ENCODE measurements at regions not wholly inside any gene's neighbourhood (a gene's known extent, or its start where the extent isn't known, plus 50 kb on each side); places are given as distances from the start of the nearest gene placed in this dataset.

DNA sequence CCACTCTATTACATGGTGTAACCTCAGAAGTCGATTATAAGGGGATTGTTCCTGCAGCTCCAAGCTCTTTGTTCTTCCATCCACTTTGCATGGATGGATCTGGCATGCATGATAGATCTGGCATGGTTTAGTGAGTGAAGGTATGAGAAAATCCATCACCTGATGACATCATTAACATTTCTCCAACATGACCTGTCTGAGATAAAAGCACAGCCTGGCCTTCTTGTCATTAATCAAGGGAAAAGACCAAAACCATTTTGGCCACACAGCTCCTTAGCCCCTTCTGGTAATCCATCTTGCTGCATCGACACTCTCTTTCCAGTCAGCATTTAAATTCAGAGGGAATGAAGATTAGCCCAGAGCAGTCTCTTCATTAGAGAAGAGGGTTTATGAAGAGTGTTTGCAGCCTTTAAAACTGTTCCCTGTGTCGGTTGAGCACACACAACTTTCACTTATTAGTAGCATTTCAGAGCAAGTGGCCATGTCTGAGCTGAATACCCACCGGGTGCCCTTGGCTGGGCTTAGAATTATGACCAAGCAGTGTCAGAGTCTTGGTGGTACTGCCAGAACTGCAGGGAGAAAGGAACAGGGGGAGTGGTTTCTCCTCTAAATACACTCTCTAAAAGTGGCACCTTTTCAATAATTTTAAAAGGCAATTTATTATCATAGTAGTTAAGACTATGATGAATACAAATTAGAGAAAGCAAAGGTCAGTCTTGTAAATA lies 246.0 kb downstream of the HAPSTR1 start:
- no peaks in the 10 kb centered on the region for H3K9me3 ChIP-seq (ENCODE audit: control insufficient read depth, insufficient read depth, low read length)
- H3K4me3 ChIP-seq (ENCODE audit: low read length): no peak overlapping the region
- H3K27me3 ChIP-seq (ENCODE audit: control insufficient read depth, low read length): no peaks in the 10 kb centered on the region
- no peak overlapping the region for H3K27ac ChIP-seq (ENCODE audit: low read depth, low read length)
- H3F3A ChIP-seq (ENCODE audit: control insufficient read depth, insufficient read depth): no peaks in the 10 kb centered on the region
- H3K9me2 ChIP-seq (replicated peaks; ENCODE audit: control insufficient read depth, low read length): no peaks in the 10 kb centered on the region
- no peak for TF ChIP-seq EZH2phosphoT487 (IDR thresholded peaks at IDR 0.05; ENCODE audit: borderline replicate concordance, low read length)
- TF ChIP-seq, protein P1, sequence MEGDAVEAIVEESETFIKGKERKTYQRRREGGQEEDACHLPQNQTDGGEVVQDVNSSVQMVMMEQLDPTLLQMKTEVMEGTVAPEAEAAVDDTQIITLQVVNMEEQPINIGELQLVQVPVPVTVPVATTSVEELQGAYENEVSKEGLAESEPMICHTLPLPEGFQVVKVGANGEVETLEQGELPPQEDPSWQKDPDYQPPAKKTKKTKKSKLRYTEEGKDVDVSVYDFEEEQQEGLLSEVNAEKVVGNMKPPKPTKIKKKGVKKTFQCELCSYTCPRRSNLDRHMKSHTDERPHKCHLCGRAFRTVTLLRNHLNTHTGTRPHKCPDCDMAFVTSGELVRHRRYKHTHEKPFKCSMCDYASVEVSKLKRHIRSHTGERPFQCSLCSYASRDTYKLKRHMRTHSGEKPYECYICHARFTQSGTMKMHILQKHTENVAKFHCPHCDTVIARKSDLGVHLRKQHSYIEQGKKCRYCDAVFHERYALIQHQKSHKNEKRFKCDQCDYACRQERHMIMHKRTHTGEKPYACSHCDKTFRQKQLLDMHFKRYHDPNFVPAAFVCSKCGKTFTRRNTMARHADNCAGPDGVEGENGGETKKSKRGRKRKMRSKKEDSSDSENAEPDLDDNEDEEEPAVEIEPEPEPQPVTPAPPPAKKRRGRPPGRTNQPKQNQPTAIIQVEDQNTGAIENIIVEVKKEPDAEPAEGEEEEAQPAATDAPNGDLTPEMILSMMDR (IDR thresholded peaks at IDR 0.05; ENCODE audit: low read depth, low read length, poor library complexity, severe bottlenecking): no peak
- H4K20me1 ChIP-seq (ENCODE audit: control insufficient read depth, insufficient read depth, low read depth, low read length): no peaks in the 10 kb centered on the region
- no peaks in the 10 kb centered on the region for H3K4me1 ChIP-seq (ENCODE audit: control insufficient read depth, low read length)
- no peak overlapping the region for H3K4me2 ChIP-seq (ENCODE audit: low read length)
- H3K79me2 ChIP-seq (ENCODE audit: control insufficient read depth, low read length): no peaks in the 10 kb centered on the region
- H3K36me3 ChIP-seq (ENCODE audit: control insufficient read depth, low read length): no peaks in the 10 kb centered on the region

DNA sequence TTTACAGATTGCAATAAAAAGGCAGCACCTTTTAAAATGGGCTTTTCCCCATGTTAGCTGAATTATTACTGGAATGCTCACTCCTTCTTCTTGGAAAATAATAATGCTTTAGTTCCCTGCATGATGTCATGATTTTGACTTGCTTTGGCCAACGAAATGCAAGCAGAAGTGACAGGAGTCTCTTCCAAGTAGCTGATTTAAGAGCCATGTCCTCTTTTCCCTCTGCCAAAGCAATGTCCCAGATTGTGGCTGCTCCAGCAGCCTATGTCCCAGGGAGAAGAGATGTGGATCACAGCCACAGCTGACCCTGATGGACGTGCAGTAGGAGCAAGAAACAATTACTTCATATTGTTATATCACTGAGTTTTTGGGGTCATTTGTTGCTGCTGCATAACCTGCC lies 246.6 kb downstream of the HAPSTR1 start:
- TF ChIP-seq, protein P1 (IDR thresholded peaks at IDR 0.05; ENCODE audit: low read depth, low read length, poor library complexity, severe bottlenecking): no peak
- no peak for TF ChIP-seq EZH2phosphoT487 (IDR thresholded peaks at IDR 0.05; ENCODE audit: borderline replicate concordance, low read length)

DNA sequence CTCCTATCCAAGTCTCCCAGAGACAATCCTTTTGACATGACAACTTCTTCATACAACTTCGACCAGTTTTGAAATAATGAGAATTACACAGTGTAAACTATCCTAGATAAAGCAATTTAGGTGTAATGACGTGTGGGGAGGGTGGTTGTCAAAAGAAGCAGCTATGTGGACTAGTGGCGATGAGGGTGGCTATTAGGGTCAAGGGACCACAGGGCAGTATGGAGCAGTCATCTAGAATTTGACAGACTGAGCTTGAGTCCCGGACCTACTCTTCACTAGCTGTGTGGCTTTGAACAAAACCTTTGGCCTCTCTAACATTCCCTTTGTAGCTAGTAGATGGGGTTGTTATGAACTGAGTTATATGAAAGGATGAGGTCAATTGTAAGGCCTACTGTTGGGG lies 247.1 kb downstream of the HAPSTR1 start:
- H3K9me2 ChIP-seq (replicated peaks; ENCODE audit: control insufficient read depth, low read length): no peaks in the 10 kb centered on the region
- no peak overlapping the region for H3K4me2 ChIP-seq (ENCODE audit: low read length)
- H3F3A ChIP-seq (ENCODE audit: control insufficient read depth, insufficient read depth): no peaks in the 10 kb centered on the region
- no peak overlapping the region for H3K4me3 ChIP-seq (ENCODE audit: low read length)
- no peaks in the 10 kb centered on the region for H4K20me1 ChIP-seq (ENCODE audit: control insufficient read depth, insufficient read depth, low read depth, low read length)
- no peaks in the 10 kb centered on the region for H3K79me2 ChIP-seq (ENCODE audit: control insufficient read depth, low read length)
- H3K27me3 ChIP-seq (ENCODE audit: control insufficient read depth, low read length): no peaks in the 10 kb centered on the region
- H3K4me1 ChIP-seq (ENCODE audit: control insufficient read depth, low read length): no peaks in the 10 kb centered on the region
- TF ChIP-seq EZH2phosphoT487 (IDR thresholded peaks at IDR 0.05; ENCODE audit: borderline replicate concordance, low read length): no peak
- TF ChIP-seq, protein P1 (IDR thresholded peaks at IDR 0.05; ENCODE audit: low read depth, low read length, poor library complexity, severe bottlenecking): no peak
- no peaks in the 10 kb centered on the region for H3K36me3 ChIP-seq (ENCODE audit: control insufficient read depth, low read length)
- no peaks in the 10 kb centered on the region for H3K9me3 ChIP-seq (ENCODE audit: control insufficient read depth, insufficient read depth, low read length)
- H3K27ac ChIP-seq (ENCODE audit: low read depth, low read length): no peak overlapping the region

More for the DNA sequence above, 246.6 kb downstream of the HAPSTR1 start:
- Histone ChIP-seq H3K27ac (ENCODE audit: low read depth, low read length) (no peak overlapping the region), H3K79me2 (ENCODE audit: control insufficient read depth, low read length) (no peaks in the 10 kb centered on the region), H4K20me1 (ENCODE audit: control insufficient read depth, insufficient read depth, low read depth, low read length) (no peaks in the 10 kb centered on the region), H3F3A (ENCODE audit: control insufficient read depth, insufficient read depth) (no peaks in the 10 kb centered on the region), H3K4me3 (ENCODE audit: low read length) (no peak overlapping the region), H3K27me3 (ENCODE audit: control insufficient read depth, low read length) (no peaks in the 10 kb centered on the region), H3K36me3 (ENCODE audit: control insufficient read depth, low read length) (no peaks in the 10 kb centered on the region), H3K4me2 (ENCODE audit: low read length) (no peak overlapping the region), H3K4me1 (ENCODE audit: control insufficient read depth, low read length) (no peaks in the 10 kb centered on the region), H3K9me3 (ENCODE audit: control insufficient read depth, insufficient read depth, low read length) (no peaks in the 10 kb centered on the region), H3K9me2 (replicated peaks; ENCODE audit: control insufficient read depth, low read length) (no peaks in the 10 kb centered on the region)

All from DOHH2 (cell line).